Mucosa of descending colon (tissue), 3 donors: ENCODE measurements at regions not wholly inside any gene's neighbourhood (a gene's known extent, or its start where the extent isn't known, plus 50 kb on each side); places are given as distances from the start of the nearest gene placed in this dataset.

Experiments
- ATAC-seq: fragments of 200-7000 bp; cut with Tn5 transposase; one replicate; pipeline ENCODE4 v1.9.1; 2020; ENCODE audit warnings: mild to moderate bottlenecking, moderate library complexity
- DNase-seq, 3 donors: peaks; one replicate each; pipeline ENCODE4 v3.0.0-alpha.2; 2020
- H3K36me3 ChIP-seq: fragments of 200-600 bp; one replicate; pipeline ENCODE4 v1.8.0; 2021; ENCODE audit warnings: low read depth, mild to moderate bottlenecking
- H3K4me1 ChIP-seq: fragments of 200-600 bp; one replicate; pipeline ENCODE4 v1.8.0; 2021; ENCODE audit warnings: low read depth, mild to moderate bottlenecking
- H3K4me3 ChIP-seq: fragments of 200-600 bp; one replicate; pipeline ENCODE4 v1.8.0; 2021; ENCODE audit warnings: mild to moderate bottlenecking
- H3K9me3 ChIP-seq: fragments of 200-600 bp; one replicate; pipeline ENCODE4 v1.8.0; 2021; ENCODE audit warnings: mild to moderate bottlenecking
- CTCF ChIP-seq: fragments of 200-600 bp; IDR thresholded peaks from one replicate; pipeline ENCODE4 v1.8.0; 2022; ENCODE audit warnings: antibody characterized with exemption, mild to moderate bottlenecking
- intact Hi-C, 2 donors: fragments of 100-400 bp; cut with DNase I in 1 of 2; cut with micrococcal nuclease in 1 of 2; formaldehyde crosslinking; loops; one replicate each; pipeline versions ENCODE4 v1.11.0 to v1.11.1; 2022; cut with DNase I, micrococcal nuclease
- donor health status: DM: no; HTN: no; CAD: no; lungs with moderate emphysema.
- donor health status: DM: no; HTN: no; CAD: no.
- donor health status: DM: no; HTN: yes; CAD: no.

GRCh38 chr3:73214846-73215245, 153.4 kb downstream of the EBLN2 start:
- H3K9me3 ChIP-seq: no peaks in the 10 kb centered on the region
- intact Hi-C loops: no loop called here
- ATAC-seq (no peak), DNase-seq (no peak)
- H3K36me3 ChIP-seq: no peaks in the 10 kb centered on the region
- TF ChIP-seq CTCF: no peak
- H3K4me3 ChIP-seq: no peak overlapping the region
- no peaks in the 10 kb centered on the region for H3K4me1 ChIP-seq

- intact Hi-C loops: no loop called here
- no peaks in the 10 kb centered on the region for H3K36me3 ChIP-seq
- DNase-seq (no peak), ATAC-seq (no peak)
- TF ChIP-seq CTCF: no peak
- no peaks in the 10 kb centered on the region for H3K4me1 ChIP-seq
- no peaks in the 10 kb centered on the region for H3K9me3 ChIP-seq
- H3K4me3 ChIP-seq: no peak overlapping the region
Observed at GRCh38 chr3:73215281-73215680, 153.8 kb downstream of the EBLN2 start.

GRCh38 chr3:73215901-73216300, 154.4 kb downstream of the EBLN2 start:
- no peaks in the 10 kb centered on the region for H3K4me1 ChIP-seq
- intact Hi-C loops: no loop called here
- TF ChIP-seq CTCF: no peak

GRCh38 chr3:73216310-73216709, 154.9 kb downstream of the EBLN2 start:
- Histone ChIP-seq H3K36me3 (no peaks in the 10 kb centered on the region), H3K4me1 (no peaks in the 10 kb centered on the region), H3K9me3 (no peaks in the 10 kb centered on the region), H3K4me3 (no peak overlapping the region)
- DNase-seq (no peak), ATAC-seq (no peak)
- TF ChIP-seq CTCF: no peak
- intact Hi-C loops: no loop called here

More at GRCh38 chr3:73215901-73216300, 154.4 kb downstream of the EBLN2 start:
- no peak for DNase-seq
- no peaks in the 10 kb centered on the region for H3K9me3 ChIP-seq
- no peaks in the 10 kb centered on the region for H3K36me3 ChIP-seq
- H3K4me3 ChIP-seq: no peak overlapping the region
- ATAC-seq: no peak

- no peak for TF ChIP-seq CTCF
- ATAC-seq (no peak), DNase-seq (no peak)
- Histone ChIP-seq H3K9me3 (no peaks in the 10 kb centered on the region), H3K4me1 (no peaks in the 10 kb centered on the region), H3K4me3 (no peak overlapping the region), H3K36me3 (no peaks in the 10 kb centered on the region)
- intact Hi-C loops: no loop called here
Observed at GRCh38 chr3:73222126-73222525, 160.7 kb downstream of the EBLN2 start.

GRCh38 chr3:73225146-73225855, 163.8 kb downstream of the EBLN2 start:
- Histone ChIP-seq H3K4me1 (no peaks in the 10 kb centered on the region), H3K4me3 (no peak overlapping the region), H3K9me3 (no peaks in the 10 kb centered on the region), H3K36me3 (no peaks in the 10 kb centered on the region)
- TF ChIP-seq CTCF: no peak
- intact Hi-C loops: no loop called here
- ATAC-seq: no peak
- no peak for DNase-seq
